ENCODE measurements at regions not wholly inside any gene's neighbourhood (a gene's known extent, or its start where the extent isn't known, plus 50 kb on each side); places are given as distances from the start of the nearest gene placed in this dataset.

DNA sequence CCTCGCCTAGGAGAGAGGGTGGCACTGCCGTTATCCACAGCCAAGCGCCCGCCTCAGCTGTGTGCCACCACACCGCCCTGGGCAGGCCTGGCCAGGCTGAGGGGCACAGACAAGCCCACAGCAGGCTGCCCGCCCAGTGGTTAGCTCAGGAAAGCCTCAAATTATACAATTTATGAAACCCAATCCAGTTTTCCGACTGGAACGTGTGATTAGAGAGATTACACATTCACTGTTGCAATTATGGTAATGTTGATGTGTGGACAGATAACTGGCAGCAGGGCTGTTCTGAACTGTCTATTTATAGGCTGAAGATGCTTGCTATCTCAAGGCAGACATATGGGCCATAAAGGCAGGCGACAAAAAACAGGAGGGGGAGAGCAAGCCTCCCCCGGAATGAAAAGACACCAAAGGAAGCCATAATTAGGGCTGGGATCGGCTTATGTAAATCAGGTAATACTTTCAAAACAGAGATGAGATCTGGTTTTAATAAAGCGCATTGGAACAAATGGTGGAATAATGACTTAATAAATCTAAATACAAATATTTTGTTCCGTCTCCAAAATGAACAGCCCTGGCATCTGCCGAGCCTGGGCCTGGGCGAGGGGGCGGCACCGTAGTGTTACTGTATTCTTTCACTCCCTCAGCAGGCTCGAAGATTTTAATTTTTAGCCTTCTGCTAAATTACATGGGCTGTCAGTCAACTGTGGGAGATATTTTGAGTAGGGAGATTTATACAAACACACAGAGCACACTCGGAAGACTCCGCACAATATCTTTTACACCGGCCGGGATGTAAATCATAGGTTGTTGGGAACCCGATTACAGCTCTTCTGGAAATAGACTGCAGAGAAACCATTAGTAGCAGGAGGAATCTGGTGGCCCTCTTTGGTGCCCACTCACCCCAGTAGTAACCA is 103.1 kb upstream of the TLE3 start:
- Histone ChIP-seq H3K9me3 (no peaks in the 10 kb centered on the region), H3K27me3 (no peaks in the 10 kb centered on the region), H3K36me3 (no peaks in the 10 kb centered on the region), H3K4me3 (no peak overlapping the region), H3K27ac (no peak overlapping the region), H3K4me1 (peaks cover 7 to 25% (median 9%) of the 10 kb centered on the region in 4 donors)
- intact Hi-C loops (cut with DNase I; ENCODE audit: low total_unique reads) = no loop called here
- TF ChIP-seq POLR2AphosphoS5 (IDR thresholded peaks at IDR 0.05) (no peak), EP300 (IDR thresholded peaks at IDR 0.05) (no peak), POLR2A (IDR thresholded peaks at IDR 0.05) (no peak)
- TF ChIP-seq, protein P1, sequence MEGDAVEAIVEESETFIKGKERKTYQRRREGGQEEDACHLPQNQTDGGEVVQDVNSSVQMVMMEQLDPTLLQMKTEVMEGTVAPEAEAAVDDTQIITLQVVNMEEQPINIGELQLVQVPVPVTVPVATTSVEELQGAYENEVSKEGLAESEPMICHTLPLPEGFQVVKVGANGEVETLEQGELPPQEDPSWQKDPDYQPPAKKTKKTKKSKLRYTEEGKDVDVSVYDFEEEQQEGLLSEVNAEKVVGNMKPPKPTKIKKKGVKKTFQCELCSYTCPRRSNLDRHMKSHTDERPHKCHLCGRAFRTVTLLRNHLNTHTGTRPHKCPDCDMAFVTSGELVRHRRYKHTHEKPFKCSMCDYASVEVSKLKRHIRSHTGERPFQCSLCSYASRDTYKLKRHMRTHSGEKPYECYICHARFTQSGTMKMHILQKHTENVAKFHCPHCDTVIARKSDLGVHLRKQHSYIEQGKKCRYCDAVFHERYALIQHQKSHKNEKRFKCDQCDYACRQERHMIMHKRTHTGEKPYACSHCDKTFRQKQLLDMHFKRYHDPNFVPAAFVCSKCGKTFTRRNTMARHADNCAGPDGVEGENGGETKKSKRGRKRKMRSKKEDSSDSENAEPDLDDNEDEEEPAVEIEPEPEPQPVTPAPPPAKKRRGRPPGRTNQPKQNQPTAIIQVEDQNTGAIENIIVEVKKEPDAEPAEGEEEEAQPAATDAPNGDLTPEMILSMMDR (IDR thresholded peaks at IDR 0.05) = no peak
- 79 to 90% (median 81%) methylated on average over 23 of the region's 23 CpGs for WGBS, 5 donors
- no peak for DNase-seq

DNA sequence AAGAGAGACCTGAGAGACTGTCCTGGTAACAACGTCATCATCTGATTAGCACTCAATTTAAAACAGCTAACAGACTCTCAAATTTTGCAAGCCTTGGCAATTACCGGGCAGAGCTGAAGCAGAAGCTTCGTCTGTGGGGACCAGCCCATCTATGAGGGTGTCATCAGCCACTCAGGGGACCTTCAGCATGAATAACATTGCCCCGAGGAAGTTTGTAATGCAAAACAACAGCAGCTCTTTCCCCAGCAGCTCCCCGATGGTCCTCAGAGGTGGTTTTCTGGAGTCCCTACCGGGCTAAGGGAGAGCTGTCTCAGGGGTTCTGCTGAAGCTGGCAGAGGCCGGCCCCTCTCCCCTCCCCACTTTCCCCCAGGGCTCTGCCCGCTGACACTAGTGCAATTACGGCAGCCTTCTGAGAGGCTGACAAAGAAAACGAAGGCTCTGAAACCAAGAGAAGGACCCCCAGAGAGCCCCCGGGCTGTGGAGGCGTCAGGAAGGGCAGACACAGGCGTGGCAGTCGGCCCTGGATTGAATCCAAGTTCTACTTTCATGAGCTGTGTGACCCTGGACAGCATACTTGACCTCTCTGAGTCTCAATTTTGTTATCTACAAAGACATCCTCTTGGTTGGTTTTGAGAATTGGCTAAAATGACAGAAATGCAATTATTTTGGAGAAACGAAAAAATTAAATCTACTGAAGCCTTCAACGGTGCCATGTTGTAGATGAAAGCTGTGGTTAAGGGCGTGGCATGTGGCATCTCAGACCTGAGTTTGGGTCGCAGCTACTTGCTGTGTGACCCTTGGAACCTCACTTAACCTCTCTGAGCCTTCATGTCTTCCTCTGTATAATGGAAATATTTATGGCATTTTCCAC is 102.1 kb upstream of the TLE3 start:
- DNase-seq = no peak
- Histone ChIP-seq H3K27ac (no peak overlapping the region), H3K9me3 (no peaks in the 10 kb centered on the region), H3K4me1 (peaks cover 7 to 31% (median 14%) of the 10 kb centered on the region in 4 donors), H3K4me3 (no peak overlapping the region), H3K36me3 (no peaks in the 10 kb centered on the region), H3K27me3 (no peaks in the 10 kb centered on the region)
- 61 to 74% (median 69%) methylated on average over 14 to 18 of the region's 18 CpGs for WGBS, 5 donors
- intact Hi-C loops (cut with DNase I; ENCODE audit: low total_unique reads) = no loop called here
- TF ChIP-seq POLR2AphosphoS5 (IDR thresholded peaks at IDR 0.05) (no peak), EP300 (IDR thresholded peaks at IDR 0.05) (no peak), POLR2A (IDR thresholded peaks at IDR 0.05) (no peak)
- TF ChIP-seq, protein P1 (IDR thresholded peaks at IDR 0.05) = no peak

GRCh38 chr15:70199124-70199482 is 101.4 kb upstream of the TLE3 start:
- Histone ChIP-seq H3K36me3 (no peaks in the 10 kb centered on the region), H3K27me3 (no peaks in the 10 kb centered on the region), H3K4me3 (no peak overlapping the region), H3K4me1 (peaks cover 7 to 31% (median 14%) of the 10 kb centered on the region in 4 donors), H3K9me3 (no peaks in the 10 kb centered on the region), H3K27ac (no peak overlapping the region)
- no peak for TF ChIP-seq EP300 (IDR thresholded peaks at IDR 0.05)
- TF ChIP-seq POLR2A (IDR thresholded peaks at IDR 0.05) = no peak
- TF ChIP-seq POLR2AphosphoS5 (IDR thresholded peaks at IDR 0.05) = no peak
- TF ChIP-seq, protein P1 (IDR thresholded peaks at IDR 0.05) = no peak
- intact Hi-C loops (cut with DNase I; ENCODE audit: low total_unique reads) = no loop called here
- DNase-seq = no peak
- WGBS, 5 donors = 79 to 89% (median 84%) methylated on average over 4 of the region's 4 CpGs

DNA sequence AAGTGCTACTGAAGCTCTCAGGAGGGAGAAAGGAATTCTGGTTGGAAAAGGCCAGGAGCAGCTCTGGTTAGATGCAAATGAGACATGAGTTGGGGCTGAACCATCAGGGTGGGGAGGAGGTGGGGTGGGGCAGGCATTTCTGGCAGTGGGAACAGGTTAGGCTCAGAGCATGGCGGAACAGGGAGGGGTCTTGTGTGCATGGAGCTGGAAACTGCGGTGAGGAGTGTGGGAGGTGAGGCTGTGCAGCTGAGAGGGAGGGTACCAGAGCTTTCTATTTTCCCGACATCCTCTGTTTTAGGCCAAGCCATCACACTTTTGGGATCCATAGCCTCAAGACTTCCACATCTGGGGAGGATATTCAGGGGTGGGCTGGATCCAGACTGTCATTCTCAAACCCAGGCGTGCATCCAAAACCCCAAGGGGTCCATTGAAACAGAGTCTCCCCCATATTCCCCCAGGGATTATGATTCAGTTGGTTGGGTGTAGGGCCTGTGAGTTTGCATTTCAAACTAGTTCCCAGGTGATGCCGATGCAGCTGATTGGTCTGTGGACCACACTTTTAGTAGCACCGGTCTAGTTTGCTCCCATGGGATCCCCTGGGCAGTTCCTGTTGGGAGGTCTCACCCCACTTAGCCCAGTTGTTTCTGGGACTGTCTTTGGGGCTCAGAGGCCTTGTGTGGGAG is 100.9 kb upstream of the TLE3 start:
- WGBS, 5 donors = 75 to 92% (median 89%) methylated on average over 6 of the region's 6 CpGs
- no peaks in the 10 kb centered on the region for H3K27me3 ChIP-seq
- TF ChIP-seq POLR2AphosphoS5 (IDR thresholded peaks at IDR 0.05) = no peak
- no peaks in the 10 kb centered on the region for H3K36me3 ChIP-seq
- no peak for DNase-seq
- H3K27ac ChIP-seq = no peak overlapping the region
- H3K4me3 ChIP-seq = no peak overlapping the region
- intact Hi-C loops (cut with DNase I; ENCODE audit: low total_unique reads) = no loop called here
- H3K9me3 ChIP-seq = no peaks in the 10 kb centered on the region
- peaks cover 7 to 31% (median 14%) of the 10 kb centered on the region in 4 donors for H3K4me1 ChIP-seq

All from stomach (tissue), 8 donors.